PC-3 (cell line): ENCODE measurements at regions not wholly inside any gene's neighbourhood (a gene's known extent, or its start where the extent isn't known, plus 50 kb on each side); places are given as distances from the start of the nearest gene placed in this dataset.

ENCODE experiments used
- ATAC-seq: fragments of 200-7000 bp; cut with Tn5 transposase; 2 replicates; pipeline ENCODE4 v1.9.1; 2020; ENCODE audit warnings: mild to moderate bottlenecking, moderate library complexity
- BruUV-seq: library from RNA; stranded (reverse); fragments of 400-500 nt; replicated peaks from 2 replicates; lab custom pipeline; 2021; lab: Mats Ljungman, UMichigan
- CTCF ChIA-PET: fragments of 300-600 bp; sonication (Branson Sonifier 250); formaldehyde crosslinking; loops from one replicate; lab custom pipeline; 2022; ENCODE audit warnings: antibody characterized with exemption; lab: Charles Lee
- POLR2A ChIA-PET: fragments of 300-600 bp; sonication (Branson Sonifier 250); formaldehyde crosslinking; loops from one replicate; lab custom pipeline; 2022; ENCODE audit warnings: antibody characterized with exemption; ENCODE audit not compliant: unreplicated experiment; lab: Charles Lee
- DNase-seq: peaks from one replicate; pipeline ENCODE4 v3.0.0-alpha.2; 2015
- H2AFZ ChIP-seq: fragments of 300-600 bp; sonication (generic); 2 replicates; pipeline ENCODE4 v1.6.0; 2016; ENCODE audit warnings: antibody characterized with exemption, low read length
- H3F3A ChIP-seq: fragments of 300-600 bp; sonication (generic); one replicate; pipeline ENCODE4 v1.6.0; 2017; ENCODE audit warnings: antibody characterized with exemption, low read length, control low read depth, mild to moderate bottlenecking; ENCODE audit not compliant: unreplicated experiment
- H3K27ac ChIP-seq: fragments of 300-600 bp; sonication (generic); 2 replicates; pipeline ENCODE4 v1.5.1; 2016; ENCODE audit warnings: mild to moderate bottlenecking, low read length
- H3K27me3 ChIP-seq: fragments of 300-600 bp; sonication (generic); 2 replicates; pipeline ENCODE4 v1.6.1; 2016; ENCODE audit warnings: low read length, mixed read lengths
- H3K36me3 ChIP-seq: fragments of 300-600 bp; sonication (generic); 2 replicates; pipeline ENCODE4 v1.6.1; 2016; ENCODE audit warnings: low read depth, mixed run types, low read length, mixed read lengths
- H3K4me1 ChIP-seq: fragments of 300-600 bp; sonication (generic); 2 replicates; pipeline ENCODE4 v1.5.1; 2016; ENCODE audit warnings: low read length; ENCODE audit not compliant: insufficient read depth
- H3K4me2 ChIP-seq: fragments of 300-600 bp; sonication (generic); 2 replicates; pipeline ENCODE4 v1.6.0; 2016; ENCODE audit warnings: low read length
- H3K4me3 ChIP-seq: fragments of 300-600 bp; sonication (generic); 2 replicates; pipeline ENCODE4 v1.5.1; 2016; ENCODE audit warnings: mild to moderate bottlenecking, low read length, mixed read lengths
- H3K79me2 ChIP-seq: fragments of 300-600 bp; sonication (generic); 2 replicates; pipeline ENCODE4 v1.6.1; 2017; ENCODE audit warnings: low read length, mixed read lengths
- H3K9ac ChIP-seq: fragments of 300-600 bp; sonication (generic); 2 replicates; pipeline ENCODE4 v1.6.0; 2016; ENCODE audit warnings: mild to moderate bottlenecking, low read length
- H3K9me2 ChIP-seq: fragments of 300-600 bp; sonication (generic); replicated peaks from 2 replicates; pipeline ENCODE4 v1.6.1; 2016; ENCODE audit warnings: mixed run types, low read length, mixed read lengths
- H3K9me3 ChIP-seq: fragments of 300-600 bp; sonication (generic); 2 replicates; pipeline ENCODE4 v1.6.1; 2016; ENCODE audit warnings: low read length, mixed read lengths
- H4K20me1 ChIP-seq: fragments of 300-600 bp; sonication (generic); 2 replicates; pipeline ENCODE4 v1.6.1; 2016; ENCODE audit warnings: low read length, mixed read lengths
- EZH2 ChIP-seq: fragments of 300-600 bp; sonication (generic); IDR thresholded peaks from one replicate; pipeline ENCODE4 v1.6.1; 2017; ENCODE audit warnings: antibody characterized with exemption, mild to moderate bottlenecking, low read length; ENCODE audit not compliant: unreplicated experiment
- EZH2phosphoT487 ChIP-seq: fragments of 300-600 bp; sonication (generic); IDR thresholded peaks from 2 replicates; pipeline ENCODE4 v1.6.1; 2018; ENCODE audit warnings: mild to moderate bottlenecking, antibody characterized with exemption, low read length, borderline replicate concordance
- intact Hi-C: fragments of 100-400 bp; cut with micrococcal nuclease; formaldehyde crosslinking; loops from 2 replicates; pipeline ENCODE4 v1.9.0; 2023
- TF ChIP-seq, protein P1 (sequence below): fragments of 300-600 bp; sonication (generic); conservative IDR thresholded peaks from 2 replicates; pipeline ENCODE4 v1.5.1; 2017; ENCODE audit warnings: antibody characterized with exemption, low read depth, mild to moderate bottlenecking, low read length

DNA sequence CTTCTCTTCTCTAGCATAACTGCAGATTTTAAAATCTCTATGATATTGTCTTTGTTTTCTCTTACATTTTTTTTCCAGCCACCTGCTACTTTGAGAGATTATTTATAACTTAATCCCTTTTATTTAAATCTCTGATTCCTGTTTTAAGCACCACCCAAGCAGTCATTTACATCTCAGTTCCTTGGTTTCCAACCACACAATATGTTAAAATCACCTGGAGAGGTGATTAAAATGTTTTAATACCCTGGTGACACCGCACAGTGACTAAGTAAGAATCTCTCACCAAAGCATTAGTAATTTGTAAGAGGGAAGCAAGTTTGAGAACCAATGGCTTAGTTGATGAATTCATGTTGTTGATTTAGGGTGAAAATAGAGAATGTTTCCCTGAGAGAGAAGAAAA lies 849.8 kb downstream of the TMTC2 start:
- H3K9me3 ChIP-seq = no peaks in the 10 kb centered on the region
- intact Hi-C loops = no loop called here
- no peaks in the 10 kb centered on the region for H3K27me3 ChIP-seq
- POLR2A ChIA-PET = interaction anchor here (0.6 kb wide), 1 partner anchor 851 kb away, joined by 8 read pairs; no protein-coding TSS in a partner anchor
- no peaks in the 10 kb centered on the region for H3K4me1 ChIP-seq
- no peak overlapping the region for H3K9ac ChIP-seq
- H3K9me2 ChIP-seq = no peaks in the 10 kb centered on the region; the same call in 1 of the 2 replicates
- no peaks in the 10 kb centered on the region for H3F3A ChIP-seq
- no TSS peak for BruUV-seq
- CTCF ChIA-PET = no interaction called here
- no peak for ATAC-seq
- no peak overlapping the region for H3K4me2 ChIP-seq
- no peaks in the 10 kb centered on the region for H3K36me3 ChIP-seq
- no peak overlapping the region for H3K27ac ChIP-seq
- H2AFZ ChIP-seq = no peak overlapping the region
- H4K20me1 ChIP-seq = no peaks in the 10 kb centered on the region
- H3K79me2 ChIP-seq = no peaks in the 10 kb centered on the region
- H3K4me3 ChIP-seq = no peak overlapping the region
- TF ChIP-seq, protein P1, sequence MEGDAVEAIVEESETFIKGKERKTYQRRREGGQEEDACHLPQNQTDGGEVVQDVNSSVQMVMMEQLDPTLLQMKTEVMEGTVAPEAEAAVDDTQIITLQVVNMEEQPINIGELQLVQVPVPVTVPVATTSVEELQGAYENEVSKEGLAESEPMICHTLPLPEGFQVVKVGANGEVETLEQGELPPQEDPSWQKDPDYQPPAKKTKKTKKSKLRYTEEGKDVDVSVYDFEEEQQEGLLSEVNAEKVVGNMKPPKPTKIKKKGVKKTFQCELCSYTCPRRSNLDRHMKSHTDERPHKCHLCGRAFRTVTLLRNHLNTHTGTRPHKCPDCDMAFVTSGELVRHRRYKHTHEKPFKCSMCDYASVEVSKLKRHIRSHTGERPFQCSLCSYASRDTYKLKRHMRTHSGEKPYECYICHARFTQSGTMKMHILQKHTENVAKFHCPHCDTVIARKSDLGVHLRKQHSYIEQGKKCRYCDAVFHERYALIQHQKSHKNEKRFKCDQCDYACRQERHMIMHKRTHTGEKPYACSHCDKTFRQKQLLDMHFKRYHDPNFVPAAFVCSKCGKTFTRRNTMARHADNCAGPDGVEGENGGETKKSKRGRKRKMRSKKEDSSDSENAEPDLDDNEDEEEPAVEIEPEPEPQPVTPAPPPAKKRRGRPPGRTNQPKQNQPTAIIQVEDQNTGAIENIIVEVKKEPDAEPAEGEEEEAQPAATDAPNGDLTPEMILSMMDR = no peak
- TF ChIP-seq EZH2 (no peak), EZH2phosphoT487 (no peak)
- no peak for DNase-seq

GRCh38 chr12:83528571-83528970 lies 841.9 kb downstream of the TMTC2 start:
- no TSS peak for BruUV-seq
- Histone ChIP-seq H4K20me1 (no peaks in the 10 kb centered on the region), H3K4me1 (no peaks in the 10 kb centered on the region), H3K9ac (no peak overlapping the region), H3K4me3 (no peak overlapping the region), H3K9me2 (no peaks in the 10 kb centered on the region), H3K79me2 (no peaks in the 10 kb centered on the region), H3K9me3 (no peaks in the 10 kb centered on the region), H3K4me2 (no peak overlapping the region), H3K36me3 (no peaks in the 10 kb centered on the region), H2AFZ (no peak overlapping the region), H3F3A (no peaks in the 10 kb centered on the region), H3K27ac (no peak overlapping the region), H3K27me3 (no peaks in the 10 kb centered on the region)
- TF ChIP-seq EZH2 = no peak
- TF ChIP-seq, protein P1 = no peak
- no peak for TF ChIP-seq EZH2phosphoT487
- intact Hi-C loops = no loop called here
- CTCF ChIA-PET = no interaction called here
- DNase-seq (no peak), ATAC-seq (no peak)
- POLR2A ChIA-PET = no interaction called here

DNA sequence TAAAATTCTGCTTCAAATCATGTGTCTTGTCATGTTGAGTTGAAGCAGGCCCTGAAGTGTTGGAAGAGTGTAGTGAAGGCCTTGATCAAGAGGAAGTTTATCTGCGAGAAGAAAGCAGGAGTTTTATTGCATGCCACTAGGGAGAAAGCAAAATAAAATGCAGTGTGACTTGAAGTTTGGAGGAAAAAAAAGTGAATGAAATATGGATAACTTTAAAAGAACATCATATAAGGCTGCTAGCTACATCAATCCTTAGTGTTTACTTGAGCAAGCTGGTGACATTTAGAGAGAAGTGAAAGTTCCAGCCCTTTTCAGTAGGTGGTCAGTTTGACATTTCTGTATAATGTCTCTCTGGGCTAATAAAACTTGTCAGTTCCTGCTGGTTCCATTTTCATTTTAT lies 841.1 kb downstream of the TMTC2 start:
- no peaks in the 10 kb centered on the region for H3K27me3 ChIP-seq
- ATAC-seq (no peak), DNase-seq (no peak)
- no peak overlapping the region for H3K9ac ChIP-seq
- no peaks in the 10 kb centered on the region for H3K4me1 ChIP-seq
- H3K36me3 ChIP-seq = no peaks in the 10 kb centered on the region
- no TSS peak for BruUV-seq
- ChIA-PET CTCF (no interaction called here), POLR2A (no interaction called here)
- H4K20me1 ChIP-seq = no peaks in the 10 kb centered on the region
- no peaks in the 10 kb centered on the region for H3K9me3 ChIP-seq
- no peaks in the 10 kb centered on the region for H3K79me2 ChIP-seq
- intact Hi-C loops = no loop called here
- no peak overlapping the region for H3K4me3 ChIP-seq
- no peaks in the 10 kb centered on the region for H3K9me2 ChIP-seq
- no peaks in the 10 kb centered on the region for H3F3A ChIP-seq
- H3K27ac ChIP-seq = no peak overlapping the region
- no peak overlapping the region for H2AFZ ChIP-seq
- no peak overlapping the region for H3K4me2 ChIP-seq
- no peak for TF ChIP-seq EZH2
- TF ChIP-seq, protein P1 = no peak
- TF ChIP-seq EZH2phosphoT487 = no peak
